ENCODE measurements at regions not wholly inside any gene's neighbourhood (a gene's known extent, or its start where the extent isn't known, plus 50 kb on each side); places are given as distances from the start of the nearest gene placed in this dataset.
"Not testable (repeated sequence)": the region's sequence is repeated elsewhere in the genome, so short reads cannot be mapped to it uniquely, and the experiment has no call there.

DNA sequence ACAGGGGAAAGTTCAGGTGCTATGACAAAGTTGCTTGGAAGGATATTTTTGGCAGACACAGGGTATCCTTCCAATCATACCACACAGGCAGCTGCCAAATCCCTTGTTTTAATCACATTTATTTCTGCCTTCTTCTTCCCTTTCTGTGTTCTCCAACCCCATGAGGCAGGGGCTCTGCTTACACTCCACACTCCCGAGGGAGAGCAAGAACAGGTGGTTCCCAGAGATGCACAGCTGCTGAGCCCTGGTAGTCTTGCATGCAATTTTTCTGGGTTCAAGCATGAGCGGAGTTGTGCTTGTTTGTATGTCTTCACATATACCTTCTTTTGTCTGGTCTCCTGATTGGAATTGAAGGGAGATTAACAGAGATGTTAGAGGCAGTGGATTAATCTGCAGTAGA is 251.7 kb upstream of the ST6GAL2 start:
- Histone ChIP-seq H3K27me3 (ENCODE audit: control insufficient read depth in 3 of 3, insufficient read depth in 3 of 3, low read length in 2 of 3) (no peaks in the 10 kb centered on the region), H3K9me3 (ENCODE audit: control insufficient read depth in 4 of 4, insufficient read depth in 3 of 4, low read length in 3 of 4) (peaks cover 0 to 4% (median under 1%) of the 10 kb centered on the region in 4 donors), H3K4me3 (no peak overlapping the region), H3K27ac (ENCODE audit: low read depth in 1 of 2, low read length in 1 of 2) (no peak overlapping the region), H3K9ac (ENCODE audit: insufficient read depth in 1 of 2, low read length in 2 of 2) (no peak overlapping the region), H3K4me1 (ENCODE audit: control insufficient read depth in 5 of 5, insufficient read depth in 5 of 5, low read length in 5 of 5) (no peaks in the 10 kb centered on the region), H3K36me3 (ENCODE audit: control insufficient read depth in 4 of 4, insufficient read depth in 4 of 4, low read length in 4 of 4) (no peaks in the 10 kb centered on the region)
- no peak for ATAC-seq (ENCODE audit: insufficient read depth, low FRiP score)
- DNase-seq, result no peak
- 86 to 92% methylated on average over 2 of the region's 2 CpGs for WGBS, 2 donors
- TF ChIP-seq, protein P1, sequence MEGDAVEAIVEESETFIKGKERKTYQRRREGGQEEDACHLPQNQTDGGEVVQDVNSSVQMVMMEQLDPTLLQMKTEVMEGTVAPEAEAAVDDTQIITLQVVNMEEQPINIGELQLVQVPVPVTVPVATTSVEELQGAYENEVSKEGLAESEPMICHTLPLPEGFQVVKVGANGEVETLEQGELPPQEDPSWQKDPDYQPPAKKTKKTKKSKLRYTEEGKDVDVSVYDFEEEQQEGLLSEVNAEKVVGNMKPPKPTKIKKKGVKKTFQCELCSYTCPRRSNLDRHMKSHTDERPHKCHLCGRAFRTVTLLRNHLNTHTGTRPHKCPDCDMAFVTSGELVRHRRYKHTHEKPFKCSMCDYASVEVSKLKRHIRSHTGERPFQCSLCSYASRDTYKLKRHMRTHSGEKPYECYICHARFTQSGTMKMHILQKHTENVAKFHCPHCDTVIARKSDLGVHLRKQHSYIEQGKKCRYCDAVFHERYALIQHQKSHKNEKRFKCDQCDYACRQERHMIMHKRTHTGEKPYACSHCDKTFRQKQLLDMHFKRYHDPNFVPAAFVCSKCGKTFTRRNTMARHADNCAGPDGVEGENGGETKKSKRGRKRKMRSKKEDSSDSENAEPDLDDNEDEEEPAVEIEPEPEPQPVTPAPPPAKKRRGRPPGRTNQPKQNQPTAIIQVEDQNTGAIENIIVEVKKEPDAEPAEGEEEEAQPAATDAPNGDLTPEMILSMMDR (IDR thresholded peaks at IDR 0.05; ENCODE audit: control extremely low read depth, extremely low read depth), result no peak

DNA sequence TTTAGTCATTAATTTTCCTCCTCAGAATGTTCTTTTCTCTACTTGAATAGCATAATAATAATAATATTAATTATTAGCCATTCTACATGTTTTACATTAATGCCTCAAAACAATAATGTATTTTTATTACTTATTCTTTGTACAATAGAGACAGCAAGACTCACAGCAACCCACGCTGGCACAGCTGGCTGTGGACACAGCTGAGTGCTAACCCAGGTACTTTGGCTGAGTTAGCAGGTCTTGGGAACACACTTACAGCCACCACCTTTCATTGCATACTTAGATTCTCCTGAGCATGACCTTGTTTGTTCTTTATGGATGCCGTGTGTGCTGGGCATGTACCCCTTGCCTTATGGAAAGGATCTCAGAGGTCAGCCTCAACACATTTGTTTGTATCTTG is 260.2 kb upstream of the ST6GAL2 start:
- Histone ChIP-seq H3K4me1 (ENCODE audit: control insufficient read depth in 5 of 5, insufficient read depth in 5 of 5, low read length in 5 of 5) (no peaks in the 10 kb centered on the region), H3K27ac (ENCODE audit: low read depth in 1 of 2, low read length in 1 of 2) (no peak overlapping the region), H3K36me3 (ENCODE audit: control insufficient read depth in 4 of 4, insufficient read depth in 4 of 4, low read length in 4 of 4) (no peaks in the 10 kb centered on the region), H3K27me3 (ENCODE audit: control insufficient read depth in 3 of 3, insufficient read depth in 3 of 3, low read length in 2 of 3) (no peaks in the 10 kb centered on the region), H3K9ac (ENCODE audit: insufficient read depth in 1 of 2, low read length in 2 of 2) (no peak overlapping the region), H3K9me3 (ENCODE audit: control insufficient read depth in 4 of 4, insufficient read depth in 3 of 4, low read length in 3 of 4) (peaks cover 0 to 5% (median 0%) of the 10 kb centered on the region in 4 donors), H3K4me3 (no peak overlapping the region)
- 91 to 92% methylated on average over 2 of the region's 2 CpGs for WGBS, 2 donors
- DNase-seq (no peak), ATAC-seq (ENCODE audit: insufficient read depth, low FRiP score) (no peak)
- TF ChIP-seq, protein P1 (IDR thresholded peaks at IDR 0.05; ENCODE audit: control extremely low read depth, extremely low read depth), result no peak

DNA sequence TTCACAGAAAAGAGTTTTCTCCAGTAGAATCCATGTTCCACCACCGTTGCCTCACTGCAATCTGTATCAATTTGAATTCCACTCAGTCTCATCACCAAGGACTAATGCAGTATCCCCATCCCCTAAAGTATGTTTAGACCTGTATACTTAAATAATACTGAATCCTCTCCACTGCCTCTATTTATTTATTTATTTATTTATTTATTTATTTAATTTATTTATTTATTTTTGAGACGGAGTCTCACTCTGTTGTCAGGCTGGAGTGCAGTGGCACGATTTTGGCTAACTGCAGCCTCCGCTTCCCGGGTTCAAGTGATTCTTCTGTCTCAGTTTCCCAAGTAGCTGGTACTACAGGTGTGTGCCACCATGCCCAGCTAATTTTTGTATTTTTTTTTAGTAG is 260.7 kb upstream of the ST6GAL2 start:
- WGBS, 2 donors, result 92 to 94% methylated on average over 5 of the region's 5 CpGs

DNA sequence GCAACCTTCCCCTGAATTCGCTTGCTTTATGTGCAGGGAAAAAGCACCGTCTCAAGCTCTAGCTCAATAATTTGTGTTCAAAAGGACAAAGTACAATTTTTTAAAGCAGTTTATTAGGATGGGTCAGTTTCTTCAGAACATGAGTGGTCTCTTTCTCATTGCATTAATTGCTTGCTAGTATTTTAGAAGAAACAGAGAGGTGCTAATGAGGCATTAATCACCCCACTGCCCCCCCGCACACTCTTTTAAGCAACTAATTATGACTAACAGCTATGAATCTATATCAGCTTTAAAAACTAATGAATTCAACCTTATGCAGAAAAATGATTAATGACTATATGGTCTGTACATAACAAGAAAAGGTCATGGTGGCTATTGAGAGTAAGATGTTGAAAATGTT is 262.1 kb upstream of the ST6GAL2 start:
- Histone ChIP-seq H3K9me3 (ENCODE audit: control insufficient read depth in 4 of 4, insufficient read depth in 3 of 4, low read length in 3 of 4) (peaks cover 0 to 5% (median 0%) of the 10 kb centered on the region in 4 donors), H3K27me3 (ENCODE audit: control insufficient read depth in 3 of 3, insufficient read depth in 3 of 3, low read length in 2 of 3) (no peaks in the 10 kb centered on the region), H3K36me3 (ENCODE audit: control insufficient read depth in 4 of 4, insufficient read depth in 4 of 4, low read length in 4 of 4) (no peaks in the 10 kb centered on the region), H3K4me3 (no peak overlapping the region), H3K27ac (ENCODE audit: low read depth in 1 of 2, low read length in 1 of 2) (no peak overlapping the region), H3K4me1 (ENCODE audit: control insufficient read depth in 5 of 5, insufficient read depth in 5 of 5, low read length in 5 of 5) (no peaks in the 10 kb centered on the region), H3K9ac (ENCODE audit: insufficient read depth in 1 of 2, low read length in 2 of 2) (no peak overlapping the region)
- TF ChIP-seq, protein P1 (IDR thresholded peaks at IDR 0.05; ENCODE audit: control extremely low read depth, extremely low read depth), result no peak
- DNase-seq (no peak), ATAC-seq (ENCODE audit: insufficient read depth, low FRiP score) (no peak)
- WGBS, 2 donors, result 93 to 95% methylated on average over 3 of the region's 3 CpGs

More for the DNA sequence above, 260.7 kb upstream of the ST6GAL2 start:
- H3K9me3 ChIP-seq (ENCODE audit: control insufficient read depth in 4 of 4, insufficient read depth in 3 of 4, low read length in 3 of 4); H3K27me3 ChIP-seq (ENCODE audit: control insufficient read depth in 3 of 3, insufficient read depth in 3 of 3, low read length in 2 of 3); H3K4me3 ChIP-seq; H3K9ac ChIP-seq (ENCODE audit: insufficient read depth in 1 of 2, low read length in 2 of 2); DNase-seq; H3K36me3 ChIP-seq (ENCODE audit: control insufficient read depth in 4 of 4, insufficient read depth in 4 of 4, low read length in 4 of 4); ATAC-seq (ENCODE audit: insufficient read depth, low FRiP score); H3K27ac ChIP-seq (ENCODE audit: low read depth in 1 of 2, low read length in 1 of 2); H3K4me1 ChIP-seq (ENCODE audit: control insufficient read depth in 5 of 5, insufficient read depth in 5 of 5, low read length in 5 of 5): not testable (repeated sequence)
